ENCODE measurements at regions not wholly inside any gene's neighbourhood (a gene's known extent, or its start where the extent isn't known, plus 50 kb on each side); places are given as distances from the start of the nearest gene placed in this dataset.
"Not testable (repeated sequence)": the region's sequence is repeated elsewhere in the genome, so short reads cannot be mapped to it uniquely, and the experiment has no call there.

- no peak for DNase-seq
These were observed 144.3 kb downstream of the CHIC2 start for GRCh38 chr4:53920116-53920515.

GRCh38 chr4:53919535-53919934 is 144.9 kb downstream of the CHIC2 start:
- DNase-seq, result no peak

- no peak for DNase-seq
These were observed 146.7 kb downstream of the CHIC2 start for GRCh38 chr4:53917729-53918128.

GRCh38 chr4:53916431-53916889 is 147.9 kb downstream of the CHIC2 start:
- no peak for DNase-seq

- DNase-seq, result no peak
These were observed 149.9 kb downstream of the CHIC2 start for GRCh38 chr4:53914313-53915016.

GRCh38 chr4:53913771-53914170 is 150.6 kb downstream of the CHIC2 start:
- no peak for DNase-seq

- DNase-seq, result no peak
These were observed 151.5 kb downstream of the CHIC2 start for GRCh38 chr4:53912766-53913497.

- peak in 1 of 5 donors; percentile 32 for DNase-seq
These were observed 155.7 kb downstream of the CHIC2 start for GRCh38 chr4:53908661-53909078.

- no peak for DNase-seq
These were observed 156.6 kb downstream of the CHIC2 start for GRCh38 chr4:53907772-53908171.

- DNase-seq, result no peak
These were observed 157.7 kb downstream of the CHIC2 start for GRCh38 chr4:53906606-53907190.

- peak in 1 of 5 donors; percentile 33 for DNase-seq
These were observed 158.4 kb downstream of the CHIC2 start for GRCh38 chr4:53905941-53906377.

- DNase-seq, result no peak
These were observed 159.0 kb downstream of the CHIC2 start for GRCh38 chr4:53905276-53905940.

GRCh38 chr4:53902786-53903185 is 161.6 kb downstream of the CHIC2 start:
- no peak for DNase-seq

GRCh38 chr4:53900271-53900649 is 164.1 kb downstream of the CHIC2 start:
- no peak for DNase-seq

GRCh38 chr4:53899586-53900270 is 164.7 kb downstream of the CHIC2 start:
- no peak for DNase-seq

- DNase-seq, result no peak
These were observed 169.3 kb downstream of the CHIC2 start for GRCh38 chr4:53895137-53895536.

- no peak for DNase-seq
These were observed 173.9 kb downstream of the CHIC2 start for GRCh38 chr4:53890461-53890860.

- DNase-seq, result no peak
These were observed 174.9 kb downstream of the CHIC2 start for GRCh38 chr4:53889326-53890055.

- DNase-seq, result no peak
These were observed 178.3 kb downstream of the CHIC2 start for GRCh38 chr4:53886090-53886489.

- DNase-seq, result no peak
These were observed 178.7 kb downstream of the CHIC2 start for GRCh38 chr4:53885668-53886067.

- not testable (repeated sequence) for DNase-seq
These were observed 187.3 kb downstream of the CHIC2 start for GRCh38 chr4:53877096-53877495.

GRCh38 chr4:53866055-53866454 is 198.3 kb downstream of the CHIC2 start:
- no peak for DNase-seq
